Breast epithelium (tissue), 4 donors: ENCODE measurements at regions not wholly inside any gene's neighbourhood (a gene's known extent, or its start where the extent isn't known, plus 50 kb on each side); places are given as distances from the start of the nearest gene placed in this dataset.

Experiments
- DNase-seq, 2 donors: peaks; one replicate each; pipeline ENCODE4 v3.0.0-alpha.2; 2019; ENCODE audit warnings: low spot score in 2 of 2
- H3K27ac ChIP-seq, 2 donors: fragments of 200-600 bp; sonication (generic) in 1 of 2; one replicate each; pipeline ENCODE4 v1.5.1; 2016 to 2019; ENCODE audit warnings: mild to moderate bottlenecking in 1 of 2
- H3K27me3 ChIP-seq, 2 donors: fragments of 200-600 bp; sonication (generic) in 1 of 2; one replicate each; pipeline versions ENCODE4 v1.5.1 to v1.6.0; 2017 to 2019; ENCODE audit warnings: control low read depth in 1 of 2, mild to moderate bottlenecking in 1 of 2
- H3K36me3 ChIP-seq: fragments of 200-600 bp; one replicate; pipeline ENCODE4 v1.5.1; 2019
- H3K4me1 ChIP-seq, 2 donors: fragments of 200-600 bp; sonication (generic); one replicate each; pipeline ENCODE4 v1.5.1; 2016 to 2019; ENCODE audit warnings: control low read depth in 1 of 2
- H3K4me3 ChIP-seq, 3 donors: fragments of 200-600 bp; sonication (generic); 1 replicate in 2 of 3; 2 replicates in 1 of 3; pipeline ENCODE4 v1.5.1; 2016 to 2019; ENCODE audit warnings: mild to moderate bottlenecking in 3 of 3, moderate library complexity in 2 of 3
- H3K9me3 ChIP-seq, 2 donors: fragments of 200-600 bp; sonication (generic) in 1 of 2; one replicate each; pipeline ENCODE4 v1.5.1; 2016 to 2019; ENCODE audit warnings: control low read depth in 1 of 2
- POLR2A ChIP-seq: fragments of 450-650 bp; IDR thresholded peaks from one replicate; pipeline ENCODE4 v1.6.1; 2016; ENCODE audit warnings: antibody characterized with exemption, mild to moderate bottlenecking, moderate library complexity
- POLR2AphosphoS5 ChIP-seq, 3 donors: sonication (generic); formaldehyde crosslinking; IDR thresholded peaks; one replicate each; pipeline ENCODE4 v1.6.1; 2017; ENCODE audit warnings: antibody characterized with exemption in 3 of 3
- intact Hi-C: fragments of 100-400 bp; cut with DNase I; formaldehyde crosslinking; loops from one replicate; pipeline ENCODE4 v1.15.1; 2023; ENCODE audit warnings: low total_unique reads
- TF ChIP-seq, protein P1 (sequence below), 3 donors: fragments of 450-650 bp; IDR thresholded peaks; one replicate each; pipeline ENCODE4 v1.5.1; 2016 to 2017; ENCODE audit warnings: antibody characterized with exemption in 3 of 3, mild to moderate bottlenecking in 3 of 3, moderate library complexity in 3 of 3

DNA sequence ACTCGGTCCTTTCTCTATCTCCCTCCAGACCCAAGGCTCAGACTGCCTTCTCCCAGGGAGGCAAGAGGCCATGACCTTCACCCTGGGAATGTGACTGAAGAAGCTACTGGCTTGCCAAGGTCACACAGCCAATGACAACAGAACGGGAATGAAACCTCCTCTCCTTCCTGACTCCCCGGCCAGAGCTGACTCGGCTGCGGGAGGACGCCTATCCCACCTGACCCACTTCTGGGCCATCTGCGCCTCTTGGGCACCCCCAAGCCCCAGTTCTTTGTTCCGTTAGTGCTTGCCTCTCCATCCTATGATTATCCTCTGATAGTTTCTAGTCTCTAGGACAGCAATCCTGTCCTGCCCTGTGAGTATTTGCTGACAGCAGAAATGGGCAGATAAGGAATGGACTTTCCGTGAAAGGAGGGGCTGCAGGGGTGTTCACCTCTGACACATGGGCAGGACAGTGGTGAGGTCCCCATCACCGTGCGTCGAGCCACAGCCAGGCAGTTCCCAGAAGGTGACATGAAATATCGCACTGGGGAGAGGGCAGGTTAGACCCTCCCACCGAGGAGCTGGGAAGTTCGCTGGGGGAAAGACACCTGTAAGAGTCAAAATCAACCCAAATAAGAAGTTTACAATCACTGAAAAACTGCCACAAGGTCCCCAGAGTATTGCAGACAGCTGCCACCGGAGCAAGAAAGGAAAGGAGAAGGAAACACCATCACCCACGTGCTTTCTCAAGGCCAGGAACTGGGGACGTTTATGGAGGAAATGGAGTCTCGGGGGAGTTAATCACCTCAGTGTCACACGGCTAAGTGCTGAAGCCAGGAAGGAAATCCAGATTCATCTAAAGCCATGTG lies 63.0 kb downstream of the INSIG1 start:
- TF ChIP-seq, protein P1, sequence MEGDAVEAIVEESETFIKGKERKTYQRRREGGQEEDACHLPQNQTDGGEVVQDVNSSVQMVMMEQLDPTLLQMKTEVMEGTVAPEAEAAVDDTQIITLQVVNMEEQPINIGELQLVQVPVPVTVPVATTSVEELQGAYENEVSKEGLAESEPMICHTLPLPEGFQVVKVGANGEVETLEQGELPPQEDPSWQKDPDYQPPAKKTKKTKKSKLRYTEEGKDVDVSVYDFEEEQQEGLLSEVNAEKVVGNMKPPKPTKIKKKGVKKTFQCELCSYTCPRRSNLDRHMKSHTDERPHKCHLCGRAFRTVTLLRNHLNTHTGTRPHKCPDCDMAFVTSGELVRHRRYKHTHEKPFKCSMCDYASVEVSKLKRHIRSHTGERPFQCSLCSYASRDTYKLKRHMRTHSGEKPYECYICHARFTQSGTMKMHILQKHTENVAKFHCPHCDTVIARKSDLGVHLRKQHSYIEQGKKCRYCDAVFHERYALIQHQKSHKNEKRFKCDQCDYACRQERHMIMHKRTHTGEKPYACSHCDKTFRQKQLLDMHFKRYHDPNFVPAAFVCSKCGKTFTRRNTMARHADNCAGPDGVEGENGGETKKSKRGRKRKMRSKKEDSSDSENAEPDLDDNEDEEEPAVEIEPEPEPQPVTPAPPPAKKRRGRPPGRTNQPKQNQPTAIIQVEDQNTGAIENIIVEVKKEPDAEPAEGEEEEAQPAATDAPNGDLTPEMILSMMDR (IDR thresholded peaks at IDR 0.05), result no peak
- TF ChIP-seq POLR2A, result no peak
- TF ChIP-seq POLR2AphosphoS5 (IDR thresholded peaks at IDR 0.05), result no peak
- Histone ChIP-seq H3K9me3 (no peaks in the 10 kb centered on the region), H3K4me3 (no peak overlapping the region), H3K4me1 (no peaks in the 10 kb centered on the region), H3K27me3 (peaks cover 0 to 85% of the 10 kb centered on the region in 2 donors), H3K27ac (no peak overlapping the region), H3K36me3 (no peaks in the 10 kb centered on the region)
- DNase-seq, result peak in 1 of 2 donors; percentile 22
- intact Hi-C loops, result no loop called here

- H3K36me3 ChIP-seq, result no peaks in the 10 kb centered on the region
- no peaks in the 10 kb centered on the region for H3K9me3 ChIP-seq
- H3K27ac ChIP-seq, result no peak overlapping the region
- no peak overlapping the region for H3K4me3 ChIP-seq
- peaks cover 0 to 79% of the 10 kb centered on the region in 2 donors for H3K27me3 ChIP-seq
- DNase-seq, result no peak
- intact Hi-C loops, result no loop called here
- TF ChIP-seq, protein P1 (IDR thresholded peaks at IDR 0.05), result no peak
- TF ChIP-seq POLR2A (no peak), POLR2AphosphoS5 (IDR thresholded peaks at IDR 0.05) (no peak)
- no peaks in the 10 kb centered on the region for H3K4me1 ChIP-seq
Observed at GRCh38 chr7:155361346-155361680, 63.6 kb downstream of the INSIG1 start.

DNA sequence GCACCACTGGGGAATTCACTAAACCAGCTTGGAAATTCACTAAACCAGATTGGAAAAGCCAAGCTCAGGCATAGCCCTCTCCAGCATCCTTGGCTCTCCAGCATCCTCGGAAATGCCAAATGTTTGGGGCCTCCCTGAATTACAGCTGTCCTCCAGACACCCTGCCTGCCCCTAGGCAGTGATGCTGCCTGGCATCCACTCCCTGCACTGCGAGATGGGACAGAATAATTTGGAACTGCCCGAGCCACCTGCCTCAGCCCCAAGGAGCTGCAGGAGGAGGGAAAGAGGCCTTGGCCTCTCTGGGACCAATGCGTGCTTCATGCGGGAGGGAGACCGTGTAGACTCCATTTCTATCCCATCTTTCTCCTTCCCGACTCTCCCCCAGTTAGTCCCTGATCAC lies 64.3 kb downstream of the INSIG1 start:
- peaks cover 0 to 73% of the 10 kb centered on the region in 2 donors for H3K27me3 ChIP-seq
- H3K27ac ChIP-seq, result no peak overlapping the region
- TF ChIP-seq POLR2AphosphoS5 (IDR thresholded peaks at IDR 0.05), result no peak
- no peaks in the 10 kb centered on the region for H3K4me1 ChIP-seq
- DNase-seq, result no peak
- intact Hi-C loops, result no loop called here
- H3K36me3 ChIP-seq, result no peaks in the 10 kb centered on the region
- no peak overlapping the region for H3K4me3 ChIP-seq
- no peaks in the 10 kb centered on the region for H3K9me3 ChIP-seq

GRCh38 chr7:155362380-155363145 lies 64.9 kb downstream of the INSIG1 start:
- Histone ChIP-seq H3K27me3 (peaks cover 0 to 67% of the 10 kb centered on the region in 2 donors), H3K36me3 (no peaks in the 10 kb centered on the region), H3K4me1 (no peaks in the 10 kb centered on the region), H3K9me3 (no peaks in the 10 kb centered on the region), H3K27ac (no peak overlapping the region), H3K4me3 (no peak overlapping the region)
- no peak for TF ChIP-seq POLR2AphosphoS5 (IDR thresholded peaks at IDR 0.05)
- TF ChIP-seq, protein P1 (IDR thresholded peaks at IDR 0.05), result no peak
- TF ChIP-seq POLR2A, result no peak
- intact Hi-C loops, result no loop called here
- DNase-seq, result no peak

DNA sequence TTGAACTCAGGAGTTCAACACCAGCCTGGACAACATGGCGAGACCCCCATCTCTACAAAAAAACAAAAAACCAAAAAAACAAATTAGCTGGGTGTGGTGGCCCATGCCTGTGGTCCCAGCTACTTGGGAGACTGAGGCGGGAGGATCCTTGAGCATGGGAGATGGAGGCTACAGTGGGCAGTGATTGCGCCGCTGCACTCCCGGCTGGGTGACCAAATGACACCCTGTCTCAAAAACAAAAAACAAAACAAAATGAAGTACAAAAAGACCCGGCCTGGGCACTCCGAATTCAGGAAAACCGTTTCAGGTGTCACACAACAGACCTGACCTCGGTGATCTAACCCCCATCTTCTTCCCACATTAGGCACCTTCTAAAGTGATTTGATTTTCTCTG lies 65.5 kb downstream of the INSIG1 start:
- Histone ChIP-seq H3K4me1 (no peaks in the 10 kb centered on the region), H3K4me3 (no peak overlapping the region), H3K9me3 (no peaks in the 10 kb centered on the region), H3K27me3 (peaks cover 0 to 61% of the 10 kb centered on the region in 2 donors), H3K36me3 (no peaks in the 10 kb centered on the region), H3K27ac (no peak overlapping the region)
- no peak for DNase-seq
- intact Hi-C loops, result no loop called here
- TF ChIP-seq POLR2AphosphoS5 (IDR thresholded peaks at IDR 0.05) (no peak), POLR2A (no peak)
- TF ChIP-seq, protein P1 (IDR thresholded peaks at IDR 0.05), result no peak
